ENCODE measurements at regions not wholly inside any gene's neighbourhood (a gene's known extent, or its start where the extent isn't known, plus 50 kb on each side); places are given as distances from the start of the nearest gene placed in this dataset.
A peak's percentile ranks its signal among the peaks of the same experiment; 100 is the strongest.
"Not testable (repeated sequence)": the region's sequence is repeated elsewhere in the genome, so short reads cannot be mapped to it uniquely, and the experiment has no call there.

DNA sequence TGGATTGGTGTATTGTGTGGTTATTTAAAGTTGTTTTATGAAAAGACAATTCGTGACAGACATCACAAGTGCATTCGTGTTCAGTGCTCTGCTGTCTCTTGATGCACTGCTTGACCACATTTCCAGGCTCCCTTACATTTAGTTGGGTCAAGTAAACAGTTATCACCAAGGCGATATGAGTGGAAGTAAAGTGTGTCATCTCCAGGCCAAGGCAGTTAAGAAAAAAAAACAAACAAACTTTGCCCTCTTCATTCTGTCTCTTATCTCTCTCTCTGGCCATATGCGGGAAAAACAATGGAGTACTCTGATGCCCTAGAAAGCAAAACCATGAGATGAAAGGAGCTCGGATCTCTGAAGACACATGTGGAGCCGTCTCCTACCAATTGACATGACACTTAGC is 131.1 kb downstream of the DSEL start:
- Mint-ChIP-seq H3K9me3 (peaks cover 7 to 16% of the 10 kb centered on the region in 2 donors), H3K27ac (no peak overlapping the region), H3K4me1 (no peaks in the 10 kb centered on the region), H3K36me3 (no peaks in the 10 kb centered on the region), H3K4me3 (no peak overlapping the region), H3K27me3 (ENCODE audit: low read depth in 2 of 2) (no peaks in the 10 kb centered on the region)
- H3K27me3 ChIP-seq (ENCODE audit: control insufficient read depth, insufficient read depth, low read length), result no peaks in the 10 kb centered on the region
- DNase-seq (no peak), ATAC-seq (no peak)
- no peaks in the 10 kb centered on the region for H3K36me3 ChIP-seq (ENCODE audit: control insufficient read depth, insufficient read depth, low read length)
- H3K4me3 ChIP-seq (ENCODE audit: low read length), result no peak overlapping the region
- WGBS (ENCODE audit: insufficient coverage), result 62% methylated on average over 5 of the region's 6 CpGs
- H3K27ac ChIP-seq (ENCODE audit: low read length), result no peak overlapping the region
- no peak for TF ChIP-seq CTCF (IDR thresholded peaks at IDR 0.05)
- H3K9me3 ChIP-seq (ENCODE audit: control insufficient read depth, insufficient read depth, low read length), result peaks cover 2% of the 10 kb centered on the region
- intact Hi-C loops (cut with micrococcal nuclease), result no loop called here
- H3K4me1 ChIP-seq (ENCODE audit: control insufficient read depth, insufficient read depth, low read length), result no peaks in the 10 kb centered on the region

- H3K36me3 Mint-ChIP-seq; H3K4me1 ChIP-seq (ENCODE audit: control insufficient read depth, insufficient read depth, low read length); H3K4me3 Mint-ChIP-seq; ATAC-seq; H3K4me1 Mint-ChIP-seq; H3K27me3 Mint-ChIP-seq (ENCODE audit: low read depth in 2 of 2); H3K9me3 ChIP-seq (ENCODE audit: control insufficient read depth, insufficient read depth, low read length); H3K27ac Mint-ChIP-seq; intact Hi-C loops (cut with micrococcal nuclease); H3K27ac ChIP-seq (ENCODE audit: low read length); H3K4me3 ChIP-seq (ENCODE audit: low read length); H3K36me3 ChIP-seq (ENCODE audit: control insufficient read depth, insufficient read depth, low read length); DNase-seq; H3K27me3 ChIP-seq (ENCODE audit: control insufficient read depth, insufficient read depth, low read length): not testable (repeated sequence)
- peaks cover 7 to 16% of the 10 kb centered on the region in 2 donors for H3K9me3 Mint-ChIP-seq
- WGBS (ENCODE audit: insufficient coverage), result 72% methylated on average over 2 of the region's 3 CpGs
These were observed 132.5 kb downstream of the DSEL start for GRCh38 chr18:67384057-67384456.

GRCh38 chr18:67381608-67382150 is 134.8 kb downstream of the DSEL start:
- WGBS (ENCODE audit: insufficient coverage), result 94% methylated on average over 10 of the region's 10 CpGs
- no peaks in the 10 kb centered on the region for H3K36me3 ChIP-seq (ENCODE audit: control insufficient read depth, insufficient read depth, low read length)
- Mint-ChIP-seq H3K4me3 (no peak overlapping the region), H3K36me3 (peaks cover 8% of the 10 kb centered on the region), H3K4me1 (no peaks in the 10 kb centered on the region), H3K9me3 (peaks cover 2 to 12% of the 10 kb centered on the region in 2 donors), H3K27me3 (ENCODE audit: low read depth in 2 of 2) (no peaks in the 10 kb centered on the region), H3K27ac (no peak overlapping the region)
- ATAC-seq (peak in 1 of 3 donors; percentile 3), DNase-seq (no peak)
- H3K4me3 ChIP-seq (ENCODE audit: low read length), result no peak overlapping the region
- H3K4me1 ChIP-seq (ENCODE audit: control insufficient read depth, insufficient read depth, low read length), result no peaks in the 10 kb centered on the region
- intact Hi-C loops (cut with micrococcal nuclease), result no loop called here
- no peaks in the 10 kb centered on the region for H3K27me3 ChIP-seq (ENCODE audit: control insufficient read depth, insufficient read depth, low read length)
- H3K27ac ChIP-seq (ENCODE audit: low read length), result no peak overlapping the region
- H3K9me3 ChIP-seq (ENCODE audit: control insufficient read depth, insufficient read depth, low read length), result peaks cover 2% of the 10 kb centered on the region
- no peak for TF ChIP-seq CTCF (IDR thresholded peaks at IDR 0.05)

- H3K9me3 ChIP-seq (ENCODE audit: control insufficient read depth, insufficient read depth, low read length), result peaks cover 2% of the 10 kb centered on the region
- no peak overlapping the region for H3K27ac ChIP-seq (ENCODE audit: low read length)
- Mint-ChIP-seq H3K36me3 (peaks cover 8% of the 10 kb centered on the region), H3K27ac (no peak overlapping the region), H3K4me1 (no peaks in the 10 kb centered on the region), H3K9me3 (peaks cover 2 to 12% of the 10 kb centered on the region in 2 donors), H3K4me3 (no peak overlapping the region), H3K27me3 (ENCODE audit: low read depth in 2 of 2) (no peaks in the 10 kb centered on the region)
- H3K27me3 ChIP-seq (ENCODE audit: control insufficient read depth, insufficient read depth, low read length), result no peaks in the 10 kb centered on the region
- H3K4me1 ChIP-seq (ENCODE audit: control insufficient read depth, insufficient read depth, low read length), result no peaks in the 10 kb centered on the region
- ATAC-seq, result no peak
- H3K4me3 ChIP-seq (ENCODE audit: low read length), result no peak overlapping the region
- TF ChIP-seq CTCF (IDR thresholded peaks at IDR 0.05), result no peak
- DNase-seq, result no peak
- intact Hi-C loops (cut with micrococcal nuclease), result no loop called here
- WGBS (ENCODE audit: insufficient coverage), result 85% methylated on average over 3 of the region's 3 CpGs
- no peaks in the 10 kb centered on the region for H3K36me3 ChIP-seq (ENCODE audit: control insufficient read depth, insufficient read depth, low read length)
These were observed 135.7 kb downstream of the DSEL start for GRCh38 chr18:67380867-67381266.

All from natural killer cell (primary cell).